K562 (cell line): ENCODE measurements at regions not wholly inside any gene's neighbourhood (a gene's known extent, or its start where the extent isn't known, plus 50 kb on each side); places are given as distances from the start of the nearest gene placed in this dataset.

ENCODE experiments used
- ATAC-seq: fragments of 200-7000 bp; cut with Tn5 transposase; 3 replicates; pipeline ENCODE4 v1.9.1; 2020; ENCODE audit warnings: moderate library complexity
- BruUV-seq: library from RNA; stranded (reverse); fragments of 400-500 nt; replicated peaks from 2 replicates; lab custom pipeline; 2021; lab: Mats Ljungman, UMichigan
- CTCF ChIA-PET: fragments of 300-600 bp; formaldehyde crosslinking; extraction: SDS; loops from one replicate; lab custom pipeline; 2021; ENCODE audit warnings: low intra/inter-chr PET ratio; lab: Yijun Ruan, JAX
- POLR2A ChIA-PET: fragments of 300-600, 350-650 bp; sonication (Branson Sonifier 250); formaldehyde crosslinking; extraction: SDS; loops from one replicate; lab custom pipeline; 2021; ENCODE audit warnings: antibody characterized with exemption, inconsistent platforms; lab: Yijun Ruan, JAX
- DNase-seq, 4 experiments: peaks; one replicate each; pipeline versions ENCODE4 v3.0.0 to v3.0.0-alpha.2; 2011 to 2018; ENCODE audit warnings: low spot score in 3 of 4, mixed read lengths in 3 of 4; ENCODE audit errors: extremely low read depth in 1 of 4
- FAIRE-seq: peaks from 2 replicates; lab custom pipeline; 2011; peaks lifted over from hg19 to GRCh38; lab: Jason Lieb, UNC
- H2AFZ ChIP-seq: 2 replicates; pipeline ENCODE4 v1.6.0; 2011; ENCODE audit warnings: low read depth, low read length, control low read depth, inconsistent platforms
- H3K27ac ChIP-seq: fragments of 200-600 bp; 3 replicates; pipeline ENCODE4 v1.8.0; 2011; ENCODE audit warnings: low read depth, mild to moderate bottlenecking, control low read depth, inconsistent platforms, low read length, moderate library complexity, mixed read lengths; ENCODE audit errors: extremely low read depth
- H3K27me3 ChIP-seq, 2 experiments: fragments of 300-600 bp in 1 of 2; 2 replicates in 1 of 2; 3 replicates in 1 of 2; pipeline versions ENCODE4 v1.6.0 to v1.8.0; 2011; ENCODE audit warnings: inconsistent platforms in 2 of 2, low read length in 2 of 2, mild to moderate bottlenecking in 1 of 2, mixed read lengths in 1 of 2, moderate library complexity in 1 of 2; ENCODE audit not compliant: control insufficient read depth in 2 of 2, insufficient read depth in 2 of 2
- H3K36me3 ChIP-seq: fragments of 300-600 bp; 3 replicates; pipeline ENCODE4 v1.8.0; 2011; ENCODE audit warnings: mild to moderate bottlenecking, low read length, inconsistent platforms; ENCODE audit not compliant: control insufficient read depth, insufficient read depth
- H3K4me1 ChIP-seq, 2 experiments: fragments of 200-600 bp in 1 of 2; replicated peaks in 1 of 2; 2 replicates in 1 of 2; 3 replicates in 1 of 2; pipeline versions ENCODE4 v1.5.1 to v1.8.0; 2011; ENCODE audit warnings: inconsistent platforms in 2 of 2, low read length in 2 of 2, mild to moderate bottlenecking in 1 of 2, mixed read lengths in 1 of 2, moderate library complexity in 1 of 2; ENCODE audit not compliant: control insufficient read depth in 2 of 2, insufficient read depth in 2 of 2
- H3K4me2 ChIP-seq: 2 replicates; pipeline ENCODE4 v1.6.1; 2011; ENCODE audit warnings: low read length, control low read depth, inconsistent platforms, mixed read lengths; ENCODE audit not compliant: insufficient read depth
- H3K4me3 ChIP-seq: fragments of 200-600 bp; sonication (generic), shearing (Covaris generic); 2 replicates; pipeline ENCODE4 v1.5.1; 2016; ENCODE audit warnings: control low read depth, inconsistent platforms
- H3K79me2 ChIP-seq: fragments of 200-600 bp; 3 replicates; pipeline ENCODE4 v1.8.0; 2011; ENCODE audit warnings: low read length, inconsistent platforms; ENCODE audit not compliant: control insufficient read depth, insufficient read depth
- H3K9ac ChIP-seq, 2 experiments: 2 replicates each; pipeline versions ENCODE4 v1.6.0 to v1.6.1; 2011; ENCODE audit warnings: low read depth in 2 of 2, low read length in 2 of 2, control low read depth in 1 of 2, inconsistent platforms in 1 of 2, mild to moderate bottlenecking in 1 of 2, mixed read lengths in 1 of 2; ENCODE audit not compliant: insufficient read depth in 1 of 2
- H3K9me1 ChIP-seq: one replicate; pipeline ENCODE4 v1.6.0; 2011; ENCODE audit warnings: inconsistent platforms, mild to moderate bottlenecking, low read length, moderate library complexity; ENCODE audit not compliant: control insufficient read depth, insufficient read depth
- H3K9me3 ChIP-seq: replicated peaks from 2 replicates; pipeline ENCODE4 v1.5.1; 2011; ENCODE audit warnings: low read depth, low read length, inconsistent platforms; ENCODE audit not compliant: control insufficient read depth, insufficient read depth
- H4K20me1 ChIP-seq: replicated peaks from 2 replicates; pipeline ENCODE4 v1.6.1; 2011; ENCODE audit warnings: low read length, inconsistent platforms, mixed read lengths; ENCODE audit not compliant: control insufficient read depth, insufficient read depth
- ADNP ChIP-seq: fragments of 200-800 bp; sonication (Bioruptor generic); IDR thresholded peaks from 2 replicates; pipeline ENCODE4 v1.6.1; 2016; ENCODE audit warnings: missing genetic modification characterization, missing compliant biosample characterization
- HMGN3 ChIP-seq: IDR thresholded peaks from 2 replicates; pipeline ENCODE4 v1.6.1; 2011; ENCODE audit warnings: borderline replicate concordance, low read depth, mild to moderate bottlenecking, mixed read lengths, low read length; ENCODE audit not compliant: insufficient read length; ENCODE audit errors: extremely low read depth
- HOMEZ ChIP-seq: fragments of 250-450 bp; sonication (Bioruptor Pico); IDR thresholded peaks from 2 replicates; pipeline ENCODE4 v1.4.0; 2020; ENCODE audit warnings: mild to moderate bottlenecking, moderate library complexity
- KLF10 ChIP-seq: fragments of 250-450 bp; sonication (Bioruptor Pico); IDR thresholded peaks from 2 replicates; pipeline ENCODE4 v1.6.1; 2021; ENCODE audit warnings: matching md5 sums
- NFE2L1 ChIP-seq: fragments of 450-650 bp; IDR thresholded peaks from 2 replicates; pipeline ENCODE4 v1.6.1; 2016; ENCODE audit warnings: missing genetic modification characterization, low read depth, mild to moderate bottlenecking, missing compliant biosample characterization, moderate library complexity, borderline replicate concordance
- RB1 ChIP-seq: fragments of 450-650 bp; IDR thresholded peaks from 2 replicates; pipeline ENCODE4 v1.6.1; 2017; ENCODE audit warnings: low read depth, mild to moderate bottlenecking
- SMARCA4 ChIP-seq: fragments of 450-650 bp; IDR thresholded peaks from 2 replicates; pipeline ENCODE4 v1.6.1; 2016
- SP1 ChIP-seq: sonication (generic); formaldehyde crosslinking; IDR thresholded peaks from 2 replicates; pipeline ENCODE4 v1.8.1; 2022; ENCODE audit warnings: mild to moderate bottlenecking, missing genetic modification reagents
- ZNF584 ChIP-seq: fragments of 200-800 bp; sonication (Bioruptor generic); IDR thresholded peaks from 2 replicates; pipeline ENCODE4 v1.6.1; 2016; ENCODE audit warnings: low read depth, mild to moderate bottlenecking, missing genetic modification characterization, missing compliant biosample characterization
- WGBS: fragments of 100-300 bp; shearing (Covaris generic); methylation state at CpG from one replicate; pipeline ENCODE4 v1.1.6; 2016; ENCODE audit warnings: low coverage, mixed read lengths; ENCODE audit not compliant: insufficient coverage; ENCODE audit errors: missing lambda C conversion rate; 5-methylcytosine and 5-hydroxymethylcytosine counted together
- in situ Hi-C: fragments of 300-500 bp; cut with MboI; formaldehyde crosslinking; loops from 4 replicates; pipeline ENCODE4 v1.15.0; 2018; ENCODE audit warnings: inconsistent platforms, mixed read lengths
- intact Hi-C: fragments of 100-400 bp; cut with micrococcal nuclease; formaldehyde crosslinking; loops from 2 replicates; pipeline ENCODE4 v1.14.2; 2022
- TF ChIP-seq, protein P1 (sequence below): fragments of 250-450 bp; sonication (Bioruptor Pico); IDR thresholded peaks from 2 replicates; pipeline ENCODE4 v1.8.0; 2021; ENCODE audit warnings: borderline replicate concordance, mild to moderate bottlenecking, moderate library complexity; ENCODE audit not compliant: poor library complexity, severe bottlenecking
- TF ChIP-seq, protein P2 (sequence below): fragments of 450-650 bp; formaldehyde crosslinking; IDR thresholded peaks from 2 replicates; pipeline ENCODE4 v1.4.0; 2020; ENCODE audit warnings: mild to moderate bottlenecking
- TF ChIP-seq, protein P3 (sequence below): fragments of 250-450 bp; sonication (Bioruptor Pico); IDR thresholded peaks from 2 replicates; pipeline ENCODE4 v1.5.1; 2021; ENCODE audit warnings: mild to moderate bottlenecking

GRCh38 chr9:687034-687785 lies 154.3 kb upstream of the DMRT1 start:
- POLR2A ChIA-PET: no interaction called here
- no peak for TF ChIP-seq NFE2L1 (tag)
- TF ChIP-seq SP1 (CRISPR knock-in tag): no peak
- no peak for TF ChIP-seq HOMEZ
- TF ChIP-seq, protein P1, sequence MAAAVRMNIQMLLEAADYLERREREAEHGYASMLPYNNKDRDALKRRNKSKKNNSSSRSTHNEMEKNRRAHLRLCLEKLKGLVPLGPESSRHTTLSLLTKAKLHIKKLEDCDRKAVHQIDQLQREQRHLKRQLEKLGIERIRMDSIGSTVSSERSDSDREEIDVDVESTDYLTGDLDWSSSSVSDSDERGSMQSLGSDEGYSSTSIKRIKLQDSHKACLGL (CRISPR knock-in tag): no peak
- no peak for TF ChIP-seq ZNF584 (CRISPR knock-in tag)
- TF ChIP-seq, protein P2, sequence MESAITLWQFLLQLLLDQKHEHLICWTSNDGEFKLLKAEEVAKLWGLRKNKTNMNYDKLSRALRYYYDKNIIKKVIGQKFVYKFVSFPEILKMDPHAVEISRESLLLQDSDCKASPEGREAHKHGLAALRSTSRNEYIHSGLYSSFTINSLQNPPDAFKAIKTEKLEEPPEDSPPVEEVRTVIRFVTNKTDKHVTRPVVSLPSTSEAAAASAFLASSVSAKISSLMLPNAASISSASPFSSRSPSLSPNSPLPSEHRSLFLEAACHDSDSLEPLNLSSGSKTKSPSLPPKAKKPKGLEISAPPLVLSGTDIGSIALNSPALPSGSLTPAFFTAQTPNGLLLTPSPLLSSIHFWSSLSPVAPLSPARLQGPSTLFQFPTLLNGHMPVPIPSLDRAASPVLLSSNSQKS (CRISPR knock-in tag): no peak
- TF ChIP-seq, protein P3, sequence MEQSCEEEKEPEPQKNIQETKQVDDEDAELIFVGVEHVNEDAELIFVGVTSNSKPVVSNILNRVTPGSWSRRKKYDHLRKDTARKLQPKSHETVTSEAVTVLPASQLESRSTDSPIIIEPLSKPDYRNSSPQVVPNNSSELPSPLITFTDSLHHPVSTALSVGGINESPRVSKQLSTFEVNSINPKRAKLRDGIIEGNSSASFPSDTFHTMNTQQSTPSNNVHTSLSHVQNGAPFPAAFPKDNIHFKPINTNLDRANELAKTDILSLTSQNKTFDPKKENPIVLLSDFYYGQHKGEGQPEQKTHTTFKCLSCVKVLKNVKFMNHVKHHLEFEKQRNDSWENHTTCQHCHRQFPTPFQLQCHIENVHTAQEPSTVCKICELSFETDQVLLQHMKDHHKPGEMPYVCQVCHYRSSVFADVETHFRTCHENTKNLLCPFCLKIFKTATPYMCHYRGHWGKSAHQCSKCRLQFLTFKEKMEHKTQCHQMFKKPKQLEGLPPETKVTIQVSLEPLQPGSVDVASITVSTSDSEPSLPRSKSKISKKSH: no peak
- TF ChIP-seq HMGN3: no peak
- TF ChIP-seq KLF10 (CRISPR knock-in tag): no peak
- TF ChIP-seq RB1: no peak
- no peak for TF ChIP-seq ADNP (tag)
- TF ChIP-seq SMARCA4: no peak
- H3K36me3 ChIP-seq: no peaks in the 10 kb centered on the region
- H3K9ac ChIP-seq: no peak overlapping the region
- H3K79me2 ChIP-seq: no peaks in the 10 kb centered on the region
- intact Hi-C loops: no loop called here
- in situ Hi-C loops: no loop called here
- FAIRE-seq: no peak
- no peaks in the 10 kb centered on the region for H3K4me1 ChIP-seq
- H3K4me3 ChIP-seq: no peak overlapping the region
- CTCF ChIA-PET: no interaction called here
- H3K27me3 ChIP-seq: peaks cover 0 to 4% of the 10 kb centered on the region in 2 experiments; a peak in 1 of 5 replicates
- no peaks in the 10 kb centered on the region for H4K20me1 ChIP-seq
- no peak overlapping the region for H3K27ac ChIP-seq
- no peaks in the 10 kb centered on the region for H3K9me3 ChIP-seq
- no peak overlapping the region for H2AFZ ChIP-seq
- ATAC-seq: no peak
- no TSS peak for BruUV-seq
- H3K4me2 ChIP-seq: no peak overlapping the region
- 0% methylated on average over 4 of the region's 4 CpGs for WGBS
- DNase-seq: no peak
- H3K9me1 ChIP-seq: no peaks in the 10 kb centered on the region
